Parathyroid adenoma (tissue), 2 donors: ENCODE measurements at regions not wholly inside any gene's neighbourhood (a gene's known extent, or its start where the extent isn't known, plus 50 kb on each side); places are given as distances from the start of the nearest gene placed in this dataset.

Experiments
- H2AFZ ChIP-seq: fragments of 300-600 bp; sonication (generic); one replicate; pipeline ENCODE4 v1.7.0; 2017; ENCODE audit warnings: antibody characterized with exemption, mild to moderate bottlenecking
- H3K27ac ChIP-seq: fragments of 300-600 bp; sonication (generic); one replicate; pipeline ENCODE4 v1.7.0; 2017
- H3K27me3 ChIP-seq: fragments of 300-600 bp; sonication (generic); one replicate; pipeline ENCODE4 v1.7.0; 2017; ENCODE audit warnings: low read length; ENCODE audit not compliant: control insufficient read depth, insufficient read depth
- H3K36me3 ChIP-seq: fragments of 300-600 bp; sonication (generic); one replicate; pipeline ENCODE4 v1.7.0; 2017; ENCODE audit warnings: low read length; ENCODE audit not compliant: control insufficient read depth, insufficient read depth
- H3K4me1 ChIP-seq: fragments of 300-600 bp; sonication (generic); one replicate; pipeline ENCODE4 v1.7.0; 2017; ENCODE audit warnings: control low read depth
- H3K4me2 ChIP-seq: fragments of 300-600 bp; sonication (generic); one replicate; pipeline ENCODE4 v1.7.0; 2017; ENCODE audit warnings: low read length
- H3K4me3 ChIP-seq: fragments of 300-600 bp; sonication (generic); one replicate; pipeline ENCODE4 v1.7.0; 2017; ENCODE audit warnings: low read depth, low read length
- H3K79me2 ChIP-seq: fragments of 300-600 bp; sonication (generic); one replicate; pipeline ENCODE4 v1.7.0; 2017; ENCODE audit warnings: control low read depth
- H3K9ac ChIP-seq: fragments of 300-600 bp; sonication (generic); one replicate; pipeline ENCODE4 v1.7.0; 2017; ENCODE audit warnings: mild to moderate bottlenecking
- H3K9me3 ChIP-seq: fragments of 300-600 bp; sonication (generic); one replicate; pipeline ENCODE4 v1.7.0; 2017; ENCODE audit warnings: low read length; ENCODE audit not compliant: control insufficient read depth
- TF ChIP-seq, protein P1 (sequence below): fragments of 300-600 bp; sonication (generic); IDR thresholded peaks from one replicate; pipeline ENCODE4 v1.7.0; 2017; ENCODE audit warnings: antibody characterized with exemption, mild to moderate bottlenecking
- donor health status: primary hyperparathyroidism.

DNA sequence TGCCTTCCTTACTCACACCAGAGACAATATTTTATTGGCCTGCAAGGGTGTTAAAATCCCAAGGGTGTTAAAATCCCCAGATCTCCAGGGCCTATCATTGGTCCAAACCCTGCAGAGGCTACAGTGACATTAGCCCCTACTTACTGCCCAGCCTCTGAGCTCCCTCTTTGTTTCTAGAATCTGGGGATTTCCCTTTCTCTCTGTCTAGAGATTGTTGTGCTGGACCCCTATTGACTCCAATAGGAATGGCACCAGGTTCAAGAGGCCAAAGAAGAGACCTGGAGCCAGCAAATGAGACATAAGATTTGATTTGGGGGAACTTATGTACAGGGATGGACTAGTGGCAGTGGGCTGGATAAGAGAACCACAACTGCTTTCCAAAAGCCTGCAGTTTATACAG is 53.3 kb upstream of the ZBED3 start:
- no peak overlapping the region for H3K27ac ChIP-seq
- no peak overlapping the region for H3K4me2 ChIP-seq
- H3K36me3 ChIP-seq, result no peaks in the 10 kb centered on the region
- H3K79me2 ChIP-seq, result no peaks in the 10 kb centered on the region
- no peak overlapping the region for H2AFZ ChIP-seq
- H3K4me3 ChIP-seq, result no peak overlapping the region
- H3K4me1 ChIP-seq, result no peaks in the 10 kb centered on the region
- H3K27me3 ChIP-seq, result no peaks in the 10 kb centered on the region
- H3K9me3 ChIP-seq, result no peaks in the 10 kb centered on the region
- H3K9ac ChIP-seq, result no peak overlapping the region
- TF ChIP-seq, protein P1, sequence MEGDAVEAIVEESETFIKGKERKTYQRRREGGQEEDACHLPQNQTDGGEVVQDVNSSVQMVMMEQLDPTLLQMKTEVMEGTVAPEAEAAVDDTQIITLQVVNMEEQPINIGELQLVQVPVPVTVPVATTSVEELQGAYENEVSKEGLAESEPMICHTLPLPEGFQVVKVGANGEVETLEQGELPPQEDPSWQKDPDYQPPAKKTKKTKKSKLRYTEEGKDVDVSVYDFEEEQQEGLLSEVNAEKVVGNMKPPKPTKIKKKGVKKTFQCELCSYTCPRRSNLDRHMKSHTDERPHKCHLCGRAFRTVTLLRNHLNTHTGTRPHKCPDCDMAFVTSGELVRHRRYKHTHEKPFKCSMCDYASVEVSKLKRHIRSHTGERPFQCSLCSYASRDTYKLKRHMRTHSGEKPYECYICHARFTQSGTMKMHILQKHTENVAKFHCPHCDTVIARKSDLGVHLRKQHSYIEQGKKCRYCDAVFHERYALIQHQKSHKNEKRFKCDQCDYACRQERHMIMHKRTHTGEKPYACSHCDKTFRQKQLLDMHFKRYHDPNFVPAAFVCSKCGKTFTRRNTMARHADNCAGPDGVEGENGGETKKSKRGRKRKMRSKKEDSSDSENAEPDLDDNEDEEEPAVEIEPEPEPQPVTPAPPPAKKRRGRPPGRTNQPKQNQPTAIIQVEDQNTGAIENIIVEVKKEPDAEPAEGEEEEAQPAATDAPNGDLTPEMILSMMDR, result no peak

DNA sequence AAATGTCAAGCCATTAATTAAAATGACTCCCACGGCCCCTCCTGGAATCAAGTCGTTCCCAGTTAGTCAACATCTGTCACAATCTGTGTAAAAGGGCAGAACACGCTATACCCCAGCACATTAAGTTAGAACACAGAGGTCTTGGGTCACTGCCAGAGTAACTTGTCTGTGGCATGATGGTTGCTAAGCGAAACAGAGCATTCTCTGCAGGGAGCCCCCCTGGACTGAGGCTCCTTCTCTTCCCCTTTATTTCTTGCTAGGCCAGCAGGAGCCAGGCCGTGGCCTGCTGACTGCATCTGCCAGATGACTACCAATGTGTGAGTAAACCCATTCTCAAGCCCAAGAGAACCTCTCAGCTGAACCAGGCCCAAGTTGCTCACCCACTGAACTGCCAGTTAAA is 51.9 kb upstream of the ZBED3 start:
- Histone ChIP-seq H3K9me3 (no peaks in the 10 kb centered on the region), H2AFZ (no peak overlapping the region), H3K4me2 (no peak overlapping the region), H3K4me3 (no peak overlapping the region), H3K9ac (no peak overlapping the region), H3K27ac (no peak overlapping the region), H3K4me1 (no peaks in the 10 kb centered on the region), H3K27me3 (no peaks in the 10 kb centered on the region), H3K36me3 (no peaks in the 10 kb centered on the region), H3K79me2 (no peaks in the 10 kb centered on the region)
- TF ChIP-seq, protein P1, result no peak
